Hepatocyte (in vitro differentiated cells): ENCODE measurements at regions not wholly inside any gene's neighbourhood (a gene's known extent, or its start where the extent isn't known, plus 50 kb on each side); places are given as distances from the start of the nearest gene placed in this dataset.

ENCODE experiments used
- EZH2 ChIP-seq: fragments of 200-600 bp; sonication (generic); IDR thresholded peaks from 2 replicates; pipeline ENCODE4 v1.6.1; 2016; ENCODE audit warnings: antibody characterized with exemption, mild to moderate bottlenecking, borderline replicate concordance
- TF ChIP-seq, protein P1 (sequence below): fragments of 200-600 bp; sonication (generic); IDR thresholded peaks from 2 replicates; pipeline ENCODE4 v1.5.1; 2016; ENCODE audit warnings: antibody characterized with exemption, mild to moderate bottlenecking; ENCODE audit not compliant: poor library complexity

DNA sequence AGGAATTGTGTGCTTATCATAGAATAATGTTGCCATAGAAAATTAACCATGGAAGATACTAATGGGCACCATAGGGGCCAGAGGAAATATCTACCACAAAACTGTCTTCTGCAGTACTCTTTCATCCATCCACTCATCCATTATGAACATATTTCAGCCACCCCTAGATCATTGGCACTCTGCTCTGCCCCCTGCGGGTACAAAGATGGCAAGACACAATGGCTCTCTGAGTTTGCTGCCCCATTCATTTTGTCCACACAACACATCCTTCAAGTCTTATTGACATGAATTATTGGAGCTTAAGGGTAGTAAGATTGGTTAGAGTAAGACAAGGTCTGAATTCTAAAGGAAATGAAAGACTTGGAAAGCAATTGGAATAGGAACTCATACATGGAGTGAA, 1224.7 kb upstream of the CELF4 start:
- TF ChIP-seq, protein P1, sequence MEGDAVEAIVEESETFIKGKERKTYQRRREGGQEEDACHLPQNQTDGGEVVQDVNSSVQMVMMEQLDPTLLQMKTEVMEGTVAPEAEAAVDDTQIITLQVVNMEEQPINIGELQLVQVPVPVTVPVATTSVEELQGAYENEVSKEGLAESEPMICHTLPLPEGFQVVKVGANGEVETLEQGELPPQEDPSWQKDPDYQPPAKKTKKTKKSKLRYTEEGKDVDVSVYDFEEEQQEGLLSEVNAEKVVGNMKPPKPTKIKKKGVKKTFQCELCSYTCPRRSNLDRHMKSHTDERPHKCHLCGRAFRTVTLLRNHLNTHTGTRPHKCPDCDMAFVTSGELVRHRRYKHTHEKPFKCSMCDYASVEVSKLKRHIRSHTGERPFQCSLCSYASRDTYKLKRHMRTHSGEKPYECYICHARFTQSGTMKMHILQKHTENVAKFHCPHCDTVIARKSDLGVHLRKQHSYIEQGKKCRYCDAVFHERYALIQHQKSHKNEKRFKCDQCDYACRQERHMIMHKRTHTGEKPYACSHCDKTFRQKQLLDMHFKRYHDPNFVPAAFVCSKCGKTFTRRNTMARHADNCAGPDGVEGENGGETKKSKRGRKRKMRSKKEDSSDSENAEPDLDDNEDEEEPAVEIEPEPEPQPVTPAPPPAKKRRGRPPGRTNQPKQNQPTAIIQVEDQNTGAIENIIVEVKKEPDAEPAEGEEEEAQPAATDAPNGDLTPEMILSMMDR, result no peak
- no peak for TF ChIP-seq EZH2
